Esophagus squamous epithelium (tissue), 5 donors: ENCODE measurements at regions not wholly inside any gene's neighbourhood (a gene's known extent, or its start where the extent isn't known, plus 50 kb on each side); places are given as distances from the start of the nearest gene placed in this dataset.

ENCODE experiments used
- DNase-seq: peaks from one replicate; lab custom pipeline; 2025; lab: John Stamatoyannopoulos, UW
- H3K27ac ChIP-seq, 4 donors: fragments of 200-600 bp; sonication (generic); one replicate each; pipeline ENCODE4 v1.5.1; 2016 to 2019; ENCODE audit warnings: mild to moderate bottlenecking in 1 of 4
- H3K27me3 ChIP-seq, 4 donors: fragments of 200-600 bp; sonication (generic); 1 replicate in 3 of 4; 2 replicates in 1 of 4; pipeline versions ENCODE4 v1.5.1 to v1.6.0; 2017 to 2021; ENCODE audit warnings: antibody characterized with exemption in 1 of 4
- H3K36me3 ChIP-seq, 3 donors: fragments of 200-600 bp; sonication (generic); one replicate each; pipeline ENCODE4 v1.5.1; 2016 to 2019
- H3K4me1 ChIP-seq, 3 donors: fragments of 200-600 bp; sonication (generic); one replicate each; pipeline ENCODE4 v1.5.1; 2017 to 2019
- H3K4me3 ChIP-seq, 4 donors: fragments of 200-600 bp; sonication (generic); 1 replicate in 3 of 4; 2 replicates in 1 of 4; pipeline ENCODE4 v1.5.1; 2016 to 2019; ENCODE audit warnings: mild to moderate bottlenecking in 2 of 4, moderate library complexity in 1 of 4
- H3K9me3 ChIP-seq, 3 donors: fragments of 200-600 bp; sonication (generic); one replicate each; pipeline ENCODE4 v1.5.1; 2016 to 2019
- POLR2A ChIP-seq, 4 donors: fragments of 450-650 bp; IDR thresholded peaks; one replicate each; pipeline ENCODE4 v1.6.1; 2017; ENCODE audit warnings: antibody characterized with exemption in 4 of 4, mild to moderate bottlenecking in 4 of 4, moderate library complexity in 3 of 4
- WGBS, 2 donors: methylation state at CpG; one replicate each; pipeline ENCODE4 v1.1.5; 2018; 5-methylcytosine and 5-hydroxymethylcytosine counted together
- intact Hi-C: fragments of 100-400 bp; cut with DNase I; formaldehyde crosslinking; loops from one replicate; pipeline ENCODE4 v1.15.0; 2022
- TF ChIP-seq, protein P1 (sequence below), 6 experiments: fragments of 450-650 bp in 4 of 6; fragments of 200-600 bp in 2 of 6; sonication (generic) in 2 of 6; IDR thresholded peaks; one replicate each; pipeline ENCODE4 v1.5.1; 2016 to 2019; ENCODE audit warnings: antibody characterized with exemption in 6 of 6, mild to moderate bottlenecking in 4 of 6, moderate library complexity in 4 of 6
- donor health status: DM: yes; HTN: yes; CAD: no.

DNA sequence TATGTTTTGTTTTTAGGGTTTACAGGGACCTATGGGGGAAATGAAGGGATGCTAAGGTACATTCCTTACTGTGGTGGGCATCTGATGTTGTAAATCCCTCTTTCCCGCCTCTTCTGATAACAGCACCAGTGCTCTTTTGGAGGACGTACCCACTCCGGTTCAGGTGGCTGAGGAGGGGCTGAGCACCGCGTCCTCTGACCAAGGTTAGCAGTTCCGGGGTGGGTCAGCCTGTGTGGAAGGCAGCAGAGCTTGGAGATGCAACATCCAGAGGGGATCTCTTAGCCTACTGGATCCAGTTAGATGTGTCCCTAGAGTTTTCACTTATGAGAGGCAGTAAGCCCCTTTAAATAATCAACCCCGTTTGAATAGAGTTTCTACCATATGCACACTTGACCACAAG lies 135.3 kb upstream of the KCNG1 start:
- 82 to 85% methylated on average over 2 to 7 of the region's 7 CpGs for WGBS, 2 donors
- Histone ChIP-seq H3K27me3 (peaks cover 0 to 78% (median 0%) of the 10 kb centered on the region in 4 donors), H3K27ac (no peak overlapping the region), H3K9me3 (no peaks in the 10 kb centered on the region), H3K36me3 (no peaks in the 10 kb centered on the region), H3K4me1 (peaks cover 0 to 17% (median 0%) of the 10 kb centered on the region in 3 donors), H3K4me3 (no peak overlapping the region)
- DNase-seq = no peak
- TF ChIP-seq, protein P1, sequence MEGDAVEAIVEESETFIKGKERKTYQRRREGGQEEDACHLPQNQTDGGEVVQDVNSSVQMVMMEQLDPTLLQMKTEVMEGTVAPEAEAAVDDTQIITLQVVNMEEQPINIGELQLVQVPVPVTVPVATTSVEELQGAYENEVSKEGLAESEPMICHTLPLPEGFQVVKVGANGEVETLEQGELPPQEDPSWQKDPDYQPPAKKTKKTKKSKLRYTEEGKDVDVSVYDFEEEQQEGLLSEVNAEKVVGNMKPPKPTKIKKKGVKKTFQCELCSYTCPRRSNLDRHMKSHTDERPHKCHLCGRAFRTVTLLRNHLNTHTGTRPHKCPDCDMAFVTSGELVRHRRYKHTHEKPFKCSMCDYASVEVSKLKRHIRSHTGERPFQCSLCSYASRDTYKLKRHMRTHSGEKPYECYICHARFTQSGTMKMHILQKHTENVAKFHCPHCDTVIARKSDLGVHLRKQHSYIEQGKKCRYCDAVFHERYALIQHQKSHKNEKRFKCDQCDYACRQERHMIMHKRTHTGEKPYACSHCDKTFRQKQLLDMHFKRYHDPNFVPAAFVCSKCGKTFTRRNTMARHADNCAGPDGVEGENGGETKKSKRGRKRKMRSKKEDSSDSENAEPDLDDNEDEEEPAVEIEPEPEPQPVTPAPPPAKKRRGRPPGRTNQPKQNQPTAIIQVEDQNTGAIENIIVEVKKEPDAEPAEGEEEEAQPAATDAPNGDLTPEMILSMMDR (IDR thresholded peaks at IDR 0.05) = no peak
- TF ChIP-seq POLR2A (IDR thresholded peaks at IDR 0.05) = no peak
- intact Hi-C loops = no loop called here

DNA sequence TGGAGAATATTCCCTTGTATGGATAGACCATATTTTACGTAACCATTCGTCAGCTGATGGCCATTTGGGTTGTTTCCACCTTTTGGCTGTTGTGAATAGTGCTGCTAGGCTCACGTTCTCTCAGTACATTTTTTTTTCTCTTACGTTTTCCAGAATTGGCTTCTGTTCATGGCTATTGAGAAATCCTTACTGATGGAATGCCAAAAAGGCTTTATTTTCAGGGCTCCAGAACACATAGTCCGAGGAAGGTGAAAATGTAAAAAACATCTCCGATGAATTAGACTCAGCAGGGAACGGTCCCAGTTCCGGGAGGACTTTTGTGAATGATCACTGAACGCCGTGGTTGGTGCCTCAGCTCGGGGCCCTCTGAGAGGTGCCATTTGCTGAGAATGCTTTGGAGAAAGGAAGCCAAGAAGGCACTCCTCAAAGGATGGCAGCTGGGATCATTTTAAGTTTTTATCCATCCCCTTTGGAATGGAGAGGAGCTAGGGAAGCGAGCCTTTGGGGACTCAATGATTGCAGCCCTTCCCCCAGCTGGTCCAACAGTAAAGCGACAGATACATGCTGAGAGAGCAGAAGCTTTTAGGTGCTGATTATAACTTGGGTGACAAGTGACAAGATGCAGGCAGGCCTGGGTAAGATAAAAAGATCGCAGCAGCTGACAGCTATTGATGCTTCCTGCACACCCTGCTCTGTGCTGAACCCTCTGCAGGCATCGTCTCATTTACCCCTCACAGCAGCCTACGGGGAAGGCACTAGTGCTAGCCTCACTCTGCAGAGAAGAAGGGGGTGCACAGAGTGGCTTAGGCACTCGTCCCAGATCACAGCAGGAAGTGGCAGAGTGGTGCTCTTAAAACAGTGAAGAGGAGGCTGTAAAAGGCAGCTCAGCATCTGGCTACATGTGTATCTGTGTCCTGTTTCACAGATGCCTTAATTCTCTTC lies 133.4 kb upstream of the KCNG1 start:
- no peaks in the 10 kb centered on the region for H3K9me3 ChIP-seq
- DNase-seq = no peak
- intact Hi-C loops = no loop called here
- H3K27me3 ChIP-seq = peaks cover 0 to 66% (median 0%) of the 10 kb centered on the region in 4 donors
- TF ChIP-seq, protein P1 (IDR thresholded peaks at IDR 0.05) = no peak
- no peak for TF ChIP-seq POLR2A (IDR thresholded peaks at IDR 0.05)
- H3K36me3 ChIP-seq = no peaks in the 10 kb centered on the region
- H3K27ac ChIP-seq = peak overlapping the region in 1 of 4 donors; percentile 51
- H3K4me3 ChIP-seq = peak overlapping the region in 1 of 4 donors; percentile 10
- H3K4me1 ChIP-seq = peaks cover 0 to 17% (median 0%) of the 10 kb centered on the region in 3 donors
- 21 to 29% methylated on average over 17 of the region's 17 CpGs for WGBS, 2 donors

DNA sequence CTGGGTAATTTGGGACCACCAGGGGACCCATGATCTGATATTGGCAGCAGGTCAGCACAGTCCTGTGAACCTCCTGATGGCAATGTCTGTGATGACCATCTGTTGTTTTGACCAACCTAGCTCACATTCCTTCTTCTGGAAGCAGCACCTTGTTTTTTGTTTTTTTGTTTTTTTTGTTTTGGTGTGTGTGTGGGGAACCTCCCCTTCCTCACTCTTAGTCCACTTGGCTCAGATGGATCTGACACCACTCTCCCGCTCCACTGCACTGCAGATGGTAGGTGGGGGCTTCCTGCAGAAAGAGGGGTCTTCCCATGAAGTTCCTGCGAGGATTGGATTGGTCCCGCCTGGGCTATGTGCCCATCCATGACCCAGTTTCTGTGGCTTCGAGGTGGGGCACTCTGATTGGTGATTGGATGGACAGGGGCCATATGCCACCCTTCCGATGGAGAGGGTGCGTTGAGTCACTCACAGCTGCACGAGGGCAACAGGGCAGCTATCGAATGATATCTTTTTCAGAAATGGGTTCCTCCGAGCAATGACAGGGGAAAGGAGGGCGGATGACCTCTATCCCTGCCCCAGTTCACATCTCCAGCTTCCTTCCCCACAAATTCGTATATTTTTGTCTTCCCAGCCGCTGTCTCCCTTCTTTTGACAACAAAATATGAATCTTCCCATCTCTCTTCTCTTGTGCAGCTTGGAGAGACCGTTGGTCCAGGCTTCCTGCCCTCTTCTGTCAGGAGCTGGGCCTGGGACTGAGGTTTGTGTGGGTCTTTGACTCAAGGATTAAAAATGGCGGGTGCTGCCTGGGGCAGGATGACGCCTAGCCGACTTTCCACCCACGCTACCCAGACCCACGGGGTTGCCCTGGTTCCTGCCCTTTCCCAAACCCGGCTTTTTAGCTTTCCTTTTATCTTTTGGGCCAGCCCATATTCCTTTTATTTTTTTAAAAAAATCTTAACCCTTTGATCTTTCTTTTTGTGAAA lies 132.1 kb upstream of the KCNG1 start:
- Histone ChIP-seq H3K4me3 (no peak overlapping the region), H3K27me3 (peaks cover 0 to 53% (median 0%) of the 10 kb centered on the region in 4 donors), H3K9me3 (no peaks in the 10 kb centered on the region), H3K36me3 (no peaks in the 10 kb centered on the region), H3K27ac (no peak overlapping the region), H3K4me1 (peaks cover 0 to 17% (median 0%) of the 10 kb centered on the region in 3 donors)
- TF ChIP-seq, protein P1 (IDR thresholded peaks at IDR 0.05) = no peak
- TF ChIP-seq POLR2A (IDR thresholded peaks at IDR 0.05) = no peak
- no peak for DNase-seq
- intact Hi-C loops = no loop called here
- WGBS, 2 donors = 69 to 79% methylated on average over 17 to 19 of the region's 19 CpGs

DNA sequence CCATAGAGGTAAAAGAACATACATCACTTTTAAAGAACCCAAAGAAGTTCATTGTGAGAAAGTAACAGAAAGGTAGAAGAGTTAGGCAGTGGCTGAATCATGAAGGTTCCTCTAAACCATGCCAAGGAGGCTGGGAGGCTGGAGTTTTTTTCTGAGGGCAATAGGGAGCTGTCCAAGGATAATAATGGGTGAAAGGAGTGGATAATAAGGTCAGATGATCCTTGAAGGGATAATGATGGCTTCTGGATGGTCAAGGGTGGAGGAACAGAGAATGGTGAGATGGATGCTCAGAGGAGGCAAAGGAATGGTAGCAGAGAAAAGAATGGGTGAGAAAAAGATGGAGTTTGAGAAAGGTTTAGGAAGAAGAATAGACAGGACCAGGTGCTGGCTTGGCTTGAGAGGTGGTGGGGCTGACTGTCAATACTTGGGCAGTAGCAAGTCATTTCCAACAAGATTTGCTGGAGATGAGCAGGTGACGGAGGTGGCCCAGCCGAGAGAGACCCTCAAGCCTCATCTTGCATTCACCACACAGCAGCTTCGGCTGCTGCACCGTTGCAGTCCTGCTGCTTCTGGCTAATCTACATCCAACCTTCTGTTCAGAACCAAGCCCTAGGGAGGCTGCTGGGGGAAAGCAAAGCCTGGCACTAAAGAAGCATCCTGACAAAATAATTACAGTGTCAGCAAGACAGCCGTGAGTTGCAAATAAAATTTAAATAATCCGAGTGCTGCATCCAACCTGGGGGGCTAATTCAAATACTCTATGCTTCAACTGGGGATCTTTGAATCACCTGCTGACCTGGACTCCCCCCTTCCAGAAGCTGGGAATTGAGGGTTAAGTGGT lies 131.2 kb upstream of the KCNG1 start:
- no peak for DNase-seq
- H3K4me1 ChIP-seq = peaks cover 0 to 17% (median 0%) of the 10 kb centered on the region in 3 donors
- intact Hi-C loops = no loop called here
- H3K9me3 ChIP-seq = no peaks in the 10 kb centered on the region
- no peaks in the 10 kb centered on the region for H3K36me3 ChIP-seq
- no peak overlapping the region for H3K27ac ChIP-seq
- H3K4me3 ChIP-seq = no peak overlapping the region
- TF ChIP-seq, protein P1 (IDR thresholded peaks at IDR 0.05) = no peak
- no peak for TF ChIP-seq POLR2A (IDR thresholded peaks at IDR 0.05)
- 67 to 82% methylated on average over 6 of the region's 6 CpGs for WGBS, 2 donors
- peaks cover 0 to 48% (median 0%) of the 10 kb centered on the region in 4 donors for H3K27me3 ChIP-seq
